ENCODE measurements at regions not wholly inside any gene's neighbourhood (a gene's known extent, or its start where the extent isn't known, plus 50 kb on each side); places are given as distances from the start of the nearest gene placed in this dataset.

DNA sequence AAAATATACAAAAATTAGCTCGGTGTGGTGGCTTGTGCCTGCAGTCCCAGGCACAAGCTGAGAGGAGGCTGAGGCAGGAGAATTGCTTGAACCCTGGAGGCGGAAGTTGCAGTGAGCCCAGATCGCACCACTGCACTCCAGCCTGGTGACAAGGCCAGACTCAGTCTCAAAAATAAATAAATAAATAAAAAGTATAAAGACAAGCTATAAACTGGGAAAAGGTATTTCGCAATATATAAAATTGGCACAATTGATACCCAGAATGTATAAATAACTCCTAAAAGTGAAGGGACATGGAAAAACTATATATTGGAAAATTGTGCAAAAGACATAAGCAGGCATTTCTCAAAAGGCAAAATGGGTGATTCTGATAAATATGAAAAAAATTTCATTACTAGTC, 657.9 kb upstream of the SLC8A1 start:
- no peak for DNase-seq
- TF ChIP-seq CTCF (IDR thresholded peaks at IDR 0.05; ENCODE audit: borderline replicate concordance) = no peak
- intact Hi-C loops (cut with micrococcal nuclease) = no loop called here
- Histone ChIP-seq H3K9me3 (replicated peaks) (no peaks in the 10 kb centered on the region), H3K4me1 (no peaks in the 10 kb centered on the region), H3K36me3 (no peaks in the 10 kb centered on the region), H3K27me3 (ENCODE audit: low read depth) (no peaks in the 10 kb centered on the region), H3K27ac (replicated peaks) (no peak overlapping the region), H3K4me3 (no peak overlapping the region)

DNA sequence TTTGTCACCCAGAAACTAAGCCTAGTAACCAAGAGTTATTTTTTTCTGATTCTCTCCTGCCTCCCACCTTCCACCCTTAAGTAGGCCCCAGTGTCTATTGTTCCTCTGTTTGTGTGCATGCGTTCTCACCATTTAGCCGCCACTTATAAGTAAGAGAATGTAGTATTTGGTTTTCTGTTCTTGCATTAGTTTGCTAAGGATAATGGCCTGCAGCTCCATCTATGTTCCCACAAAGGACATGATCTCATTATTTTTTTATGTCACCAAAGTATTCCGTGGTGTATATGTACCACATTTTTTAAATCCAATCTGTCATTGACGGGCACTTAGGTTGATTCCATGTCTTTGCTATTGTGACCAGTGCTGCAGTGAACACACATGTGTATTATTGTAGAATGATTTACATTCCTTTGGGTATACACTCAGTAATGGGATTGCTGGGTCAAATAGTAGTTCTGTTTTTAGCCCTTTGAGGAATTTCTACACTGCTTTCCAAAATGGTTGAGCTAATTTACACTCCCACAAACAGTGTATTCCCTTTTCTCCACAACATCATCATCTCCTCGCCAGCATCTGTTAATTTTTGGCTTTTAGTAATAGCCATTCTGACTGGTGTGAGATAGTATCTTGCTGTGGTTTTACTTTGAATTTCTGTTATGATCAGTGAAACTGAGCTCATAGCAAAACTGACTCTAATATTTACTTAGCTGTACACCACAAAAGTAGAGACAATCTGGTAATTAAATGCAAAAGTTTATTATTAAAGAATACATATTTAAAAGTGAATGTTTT, 660.1 kb upstream of the SLC8A1 start:
- Histone ChIP-seq H3K4me3 (no peak overlapping the region), H3K27me3 (ENCODE audit: low read depth) (no peaks in the 10 kb centered on the region), H3K27ac (replicated peaks) (no peak overlapping the region), H3K9me3 (replicated peaks) (no peaks in the 10 kb centered on the region), H3K4me1 (no peaks in the 10 kb centered on the region), H3K36me3 (no peaks in the 10 kb centered on the region)
- intact Hi-C loops (cut with micrococcal nuclease) = no loop called here
- no peak for DNase-seq
- TF ChIP-seq CTCF (IDR thresholded peaks at IDR 0.05; ENCODE audit: borderline replicate concordance) = no peak

DNA sequence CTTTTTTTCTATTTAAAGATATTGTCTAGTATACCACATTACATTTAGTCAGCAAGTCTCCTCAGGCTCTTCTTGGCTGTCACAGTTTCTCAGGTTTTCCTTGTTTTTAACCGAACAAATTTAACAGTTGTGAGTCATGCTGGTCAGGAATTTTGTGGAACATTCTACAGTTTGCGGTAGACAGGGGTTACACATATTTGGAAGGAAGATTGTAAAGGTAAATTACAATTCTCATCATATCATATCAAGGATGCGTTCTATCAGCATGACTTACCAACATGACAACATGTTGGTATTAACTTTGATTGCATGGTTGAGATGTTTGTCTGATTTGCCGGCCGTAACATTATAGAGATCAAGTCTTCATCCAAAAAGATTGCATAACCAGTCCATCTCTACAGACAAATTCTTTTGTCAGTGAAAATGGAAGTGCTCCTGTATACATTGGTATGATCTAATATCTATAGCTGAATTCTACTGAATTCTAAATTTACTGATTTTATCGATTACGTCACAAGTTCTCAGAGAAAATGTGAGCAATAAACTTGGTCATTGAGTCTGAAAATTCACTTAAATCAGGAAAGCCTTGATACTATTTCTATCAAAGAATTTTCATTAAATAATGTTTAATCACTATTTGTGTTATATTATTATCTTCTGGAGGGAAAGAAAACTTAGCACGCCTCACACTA, 664.4 kb upstream of the SLC8A1 start:
- Histone ChIP-seq H3K36me3 (no peaks in the 10 kb centered on the region), H3K27me3 (ENCODE audit: low read depth) (no peaks in the 10 kb centered on the region), H3K4me3 (no peak overlapping the region), H3K9me3 (replicated peaks) (no peaks in the 10 kb centered on the region), H3K27ac (replicated peaks) (no peak overlapping the region), H3K4me1 (peaks cover 5% of the 10 kb centered on the region)
- DNase-seq = no peak
- no peak for TF ChIP-seq CTCF (IDR thresholded peaks at IDR 0.05; ENCODE audit: borderline replicate concordance)
- intact Hi-C loops (cut with micrococcal nuclease) = no loop called here

DNA sequence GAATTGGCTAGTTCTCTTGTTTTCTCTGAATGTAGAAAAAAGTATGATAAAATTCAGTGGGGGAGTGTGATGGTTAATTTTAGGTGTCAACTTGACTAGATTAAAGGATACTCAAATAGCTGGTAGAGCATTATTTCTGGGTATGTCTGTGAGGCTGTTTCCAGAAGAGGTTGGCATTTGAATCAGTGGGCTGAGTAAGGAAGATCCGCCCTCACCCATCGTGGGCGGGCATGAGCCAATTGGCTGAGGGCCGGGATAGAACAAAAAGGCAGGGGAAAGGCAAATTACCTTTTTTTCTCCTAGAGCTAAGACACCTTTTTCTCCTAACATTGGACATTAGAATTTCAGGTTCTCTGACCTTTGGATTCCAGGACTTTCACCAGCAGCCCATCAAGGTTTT, 667.6 kb upstream of the SLC8A1 start:
- Histone ChIP-seq H3K4me1 (peaks cover 5% of the 10 kb centered on the region), H3K4me3 (no peak overlapping the region), H3K27me3 (ENCODE audit: low read depth) (no peaks in the 10 kb centered on the region), H3K27ac (replicated peaks) (no peak overlapping the region), H3K36me3 (no peaks in the 10 kb centered on the region), H3K9me3 (replicated peaks) (no peaks in the 10 kb centered on the region)
- DNase-seq = no peak
- intact Hi-C loops (cut with micrococcal nuclease) = no loop called here
- TF ChIP-seq CTCF (IDR thresholded peaks at IDR 0.05; ENCODE audit: borderline replicate concordance) = no peak

GRCh38 chr2:41123341-41123740, 671.5 kb upstream of the SLC8A1 start:
- no peak for TF ChIP-seq CTCF (IDR thresholded peaks at IDR 0.05; ENCODE audit: borderline replicate concordance)
- no peaks in the 10 kb centered on the region for H3K9me3 ChIP-seq (replicated peaks)
- H3K4me3 ChIP-seq = no peak overlapping the region
- no peaks in the 10 kb centered on the region for H3K4me1 ChIP-seq
- no peaks in the 10 kb centered on the region for H3K27me3 ChIP-seq (ENCODE audit: low read depth)
- H3K27ac ChIP-seq (replicated peaks) = no peak overlapping the region
- no peaks in the 10 kb centered on the region for H3K36me3 ChIP-seq
- no peak for DNase-seq
- intact Hi-C loops (cut with micrococcal nuclease) = no loop called here

All from left ventricle myocardium inferior (tissue), 1 donor.